ENCODE measurements at regions not wholly inside any gene's neighbourhood (a gene's known extent, or its start where the extent isn't known, plus 50 kb on each side); places are given as distances from the start of the nearest gene placed in this dataset.

DNA sequence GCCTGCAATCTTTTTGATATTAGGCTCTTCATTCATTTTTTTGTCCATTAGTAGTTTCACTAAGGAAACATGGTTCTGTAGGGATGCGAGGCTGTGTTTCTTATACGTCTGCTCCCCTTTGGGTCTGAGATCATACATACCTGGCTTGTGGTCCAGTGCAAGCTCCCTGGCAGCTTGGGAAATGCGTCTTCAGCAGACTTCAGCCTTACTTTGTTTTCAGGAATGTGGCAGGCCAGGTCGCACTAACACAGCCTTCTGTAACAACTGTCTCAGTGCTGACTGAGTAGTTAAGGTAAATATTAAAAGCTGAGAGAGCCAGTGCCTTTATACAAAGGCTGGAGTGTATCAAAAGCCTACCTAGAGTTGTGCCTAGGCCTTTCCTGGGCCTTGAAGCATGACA is 970.5 kb upstream of the EEF2KMT start:
- TF ChIP-seq, protein P1, sequence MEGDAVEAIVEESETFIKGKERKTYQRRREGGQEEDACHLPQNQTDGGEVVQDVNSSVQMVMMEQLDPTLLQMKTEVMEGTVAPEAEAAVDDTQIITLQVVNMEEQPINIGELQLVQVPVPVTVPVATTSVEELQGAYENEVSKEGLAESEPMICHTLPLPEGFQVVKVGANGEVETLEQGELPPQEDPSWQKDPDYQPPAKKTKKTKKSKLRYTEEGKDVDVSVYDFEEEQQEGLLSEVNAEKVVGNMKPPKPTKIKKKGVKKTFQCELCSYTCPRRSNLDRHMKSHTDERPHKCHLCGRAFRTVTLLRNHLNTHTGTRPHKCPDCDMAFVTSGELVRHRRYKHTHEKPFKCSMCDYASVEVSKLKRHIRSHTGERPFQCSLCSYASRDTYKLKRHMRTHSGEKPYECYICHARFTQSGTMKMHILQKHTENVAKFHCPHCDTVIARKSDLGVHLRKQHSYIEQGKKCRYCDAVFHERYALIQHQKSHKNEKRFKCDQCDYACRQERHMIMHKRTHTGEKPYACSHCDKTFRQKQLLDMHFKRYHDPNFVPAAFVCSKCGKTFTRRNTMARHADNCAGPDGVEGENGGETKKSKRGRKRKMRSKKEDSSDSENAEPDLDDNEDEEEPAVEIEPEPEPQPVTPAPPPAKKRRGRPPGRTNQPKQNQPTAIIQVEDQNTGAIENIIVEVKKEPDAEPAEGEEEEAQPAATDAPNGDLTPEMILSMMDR (IDR thresholded peaks at IDR 0.05; ENCODE audit: insufficient read depth, low read length, poor library complexity, severe bottlenecking), result no peak
- TF ChIP-seq EZH2phosphoT487 (conservative IDR thresholded peaks at IDR 0.05; ENCODE audit: low read length), result no peak

All from SU-DHL-6 (cell line).